GM12878 (cell line): ENCODE measurements at regions not wholly inside any gene's neighbourhood (a gene's known extent, or its start where the extent isn't known, plus 50 kb on each side); places are given as distances from the start of the nearest gene placed in this dataset.
"Not testable (repeated sequence)": the region's sequence is repeated elsewhere in the genome, so short reads cannot be mapped to it uniquely, and the experiment has no call there.

ENCODE experiments used
- ATAC-seq: fragments of 200-7000 bp; cut with Tn5 transposase; 3 replicates; pipeline ENCODE4 v1.9.1; 2020; ENCODE audit warnings: mild to moderate bottlenecking, moderate library complexity
- BruUV-seq: library from RNA; stranded (reverse); fragments of 400-500 nt; replicated peaks from 2 replicates; lab custom pipeline; 2021; lab: Mats Ljungman, UMichigan
- CTCF ChIA-PET: fragments of 300-600 bp; sonication (Branson Sonifier 250); formaldehyde crosslinking; extraction: SDS; loops from one replicate; lab custom pipeline; 2021; ENCODE audit warnings: inconsistent platforms; lab: Yijun Ruan, JAX
- POLR2A ChIA-PET: fragments of 350-600 bp; formaldehyde crosslinking; extraction: SDS; loops from one replicate; lab custom pipeline; 2021; ENCODE audit warnings: inconsistent platforms; lab: Charles Lee
- RAD21 ChIA-PET: fragments of 300-600 bp; sonication (Branson Sonifier 250); formaldehyde crosslinking; loops from one replicate; lab custom pipeline; 2023; ENCODE audit warnings: antibody characterized with exemption; ENCODE audit not compliant: unreplicated experiment; lab: Charles Lee
- SMC1A ChIA-PET: fragments of 300-600 bp; sonication (Branson Sonifier 250); formaldehyde crosslinking; loops from one replicate; lab custom pipeline; 2023; ENCODE audit not compliant: unreplicated experiment, uncharacterized antibody; lab: Charles Lee
- DNase-seq: peaks from one replicate; pipeline ENCODE4 v3.0.0-alpha.2; 2011; ENCODE audit warnings: low read depth, low spot score
- FAIRE-seq: peaks from 3 replicates; lab custom pipeline; 2011; peaks lifted over from hg19 to GRCh38; lab: Jason Lieb, UNC
- H2AFZ ChIP-seq: 2 replicates; pipeline ENCODE4 v1.6.0; 2011; ENCODE audit warnings: low read depth, low read length, control low read depth; ENCODE audit not compliant: control insufficient read depth
- H3K27ac ChIP-seq: 2 replicates; pipeline ENCODE4 v1.5.1; 2011; ENCODE audit warnings: control low read depth; ENCODE audit not compliant: control insufficient read depth, insufficient read depth
- H3K27me3 ChIP-seq, 2 experiments: replicated peaks in 1 of 2; 2 replicates each; pipeline versions ENCODE4 v1.6.0 to v1.6.1; 2011; ENCODE audit warnings: low read length in 1 of 2; ENCODE audit not compliant: control insufficient read depth in 2 of 2, insufficient read depth in 2 of 2
- H3K36me3 ChIP-seq, 2 experiments: 2 replicates each; pipeline ENCODE4 v1.5.1; 2011; ENCODE audit warnings: low read length in 1 of 2; ENCODE audit not compliant: control insufficient read depth in 2 of 2, insufficient read depth in 2 of 2
- H3K4me1 ChIP-seq: 2 replicates; pipeline ENCODE4 v1.6.1; 2011; ENCODE audit warnings: mild to moderate bottlenecking, low read length, moderate library complexity, mixed read lengths; ENCODE audit not compliant: control insufficient read depth, insufficient read depth
- H3K4me2 ChIP-seq: 2 replicates; pipeline ENCODE4 v1.6.0; 2011; ENCODE audit warnings: control low read depth; ENCODE audit not compliant: control insufficient read depth, insufficient read depth
- H3K4me3 ChIP-seq: fragments of 200-600 bp; sonication (generic); 2 replicates; pipeline ENCODE4 v1.5.1; 2016
- H3K79me2 ChIP-seq: 2 replicates; pipeline ENCODE4 v1.6.0; 2011; ENCODE audit warnings: low read length; ENCODE audit not compliant: control insufficient read depth, insufficient read depth
- H3K9ac ChIP-seq: 2 replicates; pipeline ENCODE4 v1.8.0; 2011; ENCODE audit warnings: low read length, control low read depth, mixed read lengths; ENCODE audit not compliant: control insufficient read depth, insufficient read depth
- H3K9me3 ChIP-seq: replicated peaks from 3 replicates; pipeline ENCODE4 v1.5.1; 2011; ENCODE audit warnings: mild to moderate bottlenecking, low read length; ENCODE audit not compliant: control insufficient read depth, insufficient read depth
- H4K20me1 ChIP-seq: 2 replicates; pipeline ENCODE4 v1.6.0; 2011; ENCODE audit not compliant: control insufficient read depth, insufficient read depth
- ATF2 ChIP-seq: IDR thresholded peaks from 2 replicates; pipeline ENCODE4 v1.6.1; 2012; ENCODE audit warnings: low read length, inconsistent platforms
- NKRF ChIP-seq: fragments of 450-650 bp; conservative IDR thresholded peaks from 2 replicates; pipeline ENCODE4 v1.6.1; 2017; ENCODE audit warnings: mild to moderate bottlenecking, moderate library complexity
- WGBS: methylation state at CpG from one replicate; pipeline ENCODE4 v1.1.6; 2016; ENCODE audit warnings: low lambda C conversion rate; ENCODE audit not compliant: insufficient replicate concordance, insufficient coverage; ENCODE audit errors: missing lambda C conversion rate; 5-methylcytosine and 5-hydroxymethylcytosine counted together
- in situ Hi-C: fragments of 300-500 bp; cut with MboI; formaldehyde crosslinking; loops from 9 replicates; pipeline ENCODE4 v1.14.3; 2018; ENCODE audit warnings: mixed read lengths
- intact Hi-C: fragments of 100-400 bp; cut with micrococcal nuclease; formaldehyde crosslinking; loops from one replicate; pipeline ENCODE4 v1.14.2; 2022; ENCODE audit not compliant: unreplicated experiment

GRCh38 chr3:191740712-191741111, 279.7 kb downstream of the PYDC2 start (continued):
- TF ChIP-seq ATF2, result no peak
- TF ChIP-seq NKRF, result no peak

GRCh38 chr3:191741847-191742350, 280.9 kb downstream of the PYDC2 start:
- H3K27ac ChIP-seq, H3K4me1 ChIP-seq, H2AFZ ChIP-seq, DNase-seq, H4K20me1 ChIP-seq, H3K36me3 ChIP-seq, POLR2A ChIA-PET, in situ Hi-C loops, CTCF ChIA-PET, ATAC-seq, H3K27me3 ChIP-seq, intact Hi-C loops, H3K4me2 ChIP-seq, H3K9ac ChIP-seq, RAD21 ChIA-PET, FAIRE-seq, H3K79me2 ChIP-seq, H3K4me3 ChIP-seq, BruUV-seq, H3K9me3 ChIP-seq: not testable (repeated sequence)
- 0% methylated on average over 1 of the region's 1 CpG for WGBS
- SMC1A ChIA-PET, result interaction anchor here (0.6 kb wide), 1 partner anchor 515 kb away, joined by 3 read pairs; no protein-coding TSS in a partner anchor
